Glutamatergic neuron (in vitro differentiated cells): ENCODE measurements at regions not wholly inside any gene's neighbourhood (a gene's known extent, or its start where the extent isn't known, plus 50 kb on each side); places are given as distances from the start of the nearest gene placed in this dataset.
"Not testable (repeated sequence)": the region's sequence is repeated elsewhere in the genome, so short reads cannot be mapped to it uniquely, and the experiment has no call there.

Source experiments
- DNase-seq: peaks from one replicate; pipeline ENCODE4 v3.0.0; 2022
- H3K27ac Mint-ChIP-seq: one replicate; pipeline ENCODE4 v1.8.0; 2020; ENCODE audit warnings: mild to moderate bottlenecking, mixed read lengths, inconsistent platforms; ENCODE audit not compliant: unreplicated experiment
- H3K27me3 Mint-ChIP-seq: one replicate; pipeline ENCODE4 v1.8.0; 2020; ENCODE audit warnings: mild to moderate bottlenecking, moderate library complexity, mixed read lengths, inconsistent platforms; ENCODE audit not compliant: unreplicated experiment
- H3K36me3 Mint-ChIP-seq: one replicate; pipeline ENCODE4 v1.8.0; 2020; ENCODE audit warnings: mild to moderate bottlenecking, mixed read lengths, inconsistent platforms; ENCODE audit not compliant: unreplicated experiment
- H3K4me1 Mint-ChIP-seq: one replicate; pipeline ENCODE4 v1.8.0; 2020; ENCODE audit warnings: mild to moderate bottlenecking, low read depth, mixed read lengths, inconsistent platforms; ENCODE audit not compliant: unreplicated experiment
- H3K4me3 Mint-ChIP-seq: one replicate; pipeline ENCODE4 v1.8.0; 2020; ENCODE audit warnings: mild to moderate bottlenecking, mixed read lengths, inconsistent platforms; ENCODE audit not compliant: unreplicated experiment
- H3K9me3 Mint-ChIP-seq: one replicate; pipeline ENCODE4 v1.8.0; 2020; ENCODE audit warnings: mild to moderate bottlenecking, moderate library complexity, mixed read lengths, inconsistent platforms; ENCODE audit not compliant: unreplicated experiment
- TF ChIP-seq, protein P1 (sequence below): fragments of 200-600 bp; sonication (generic); IDR thresholded peaks from one replicate; pipeline ENCODE4 v1.5.0; 2021; ENCODE audit not compliant: partially characterized antibody, unreplicated experiment

DNA sequence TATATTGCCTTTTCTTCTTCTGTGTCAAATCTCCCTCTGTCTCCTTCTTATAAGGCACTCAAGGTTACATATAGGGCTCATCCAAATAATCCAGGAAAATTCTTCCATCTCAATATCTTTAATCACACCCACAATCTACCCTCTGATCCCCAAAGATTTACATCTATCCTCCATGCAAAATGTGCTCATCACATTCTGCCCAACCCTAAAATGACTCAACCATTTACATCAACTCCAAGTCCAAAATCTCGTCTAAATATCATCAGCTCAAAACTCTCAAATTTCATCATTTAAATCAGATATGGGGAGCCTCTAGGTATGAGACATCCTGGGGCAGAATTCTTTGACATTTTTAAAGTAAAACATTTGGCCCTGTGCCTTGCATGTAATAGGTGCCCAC is 1349.8 kb downstream of the SUCLG1 start:
- DNase-seq, result no peak
- no peaks in the 10 kb centered on the region for H3K4me1 Mint-ChIP-seq
- H3K36me3 Mint-ChIP-seq, result no peaks in the 10 kb centered on the region
- no peak overlapping the region for H3K4me3 Mint-ChIP-seq
- TF ChIP-seq, protein P1, sequence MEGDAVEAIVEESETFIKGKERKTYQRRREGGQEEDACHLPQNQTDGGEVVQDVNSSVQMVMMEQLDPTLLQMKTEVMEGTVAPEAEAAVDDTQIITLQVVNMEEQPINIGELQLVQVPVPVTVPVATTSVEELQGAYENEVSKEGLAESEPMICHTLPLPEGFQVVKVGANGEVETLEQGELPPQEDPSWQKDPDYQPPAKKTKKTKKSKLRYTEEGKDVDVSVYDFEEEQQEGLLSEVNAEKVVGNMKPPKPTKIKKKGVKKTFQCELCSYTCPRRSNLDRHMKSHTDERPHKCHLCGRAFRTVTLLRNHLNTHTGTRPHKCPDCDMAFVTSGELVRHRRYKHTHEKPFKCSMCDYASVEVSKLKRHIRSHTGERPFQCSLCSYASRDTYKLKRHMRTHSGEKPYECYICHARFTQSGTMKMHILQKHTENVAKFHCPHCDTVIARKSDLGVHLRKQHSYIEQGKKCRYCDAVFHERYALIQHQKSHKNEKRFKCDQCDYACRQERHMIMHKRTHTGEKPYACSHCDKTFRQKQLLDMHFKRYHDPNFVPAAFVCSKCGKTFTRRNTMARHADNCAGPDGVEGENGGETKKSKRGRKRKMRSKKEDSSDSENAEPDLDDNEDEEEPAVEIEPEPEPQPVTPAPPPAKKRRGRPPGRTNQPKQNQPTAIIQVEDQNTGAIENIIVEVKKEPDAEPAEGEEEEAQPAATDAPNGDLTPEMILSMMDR, result no peak
- H3K27me3 Mint-ChIP-seq, result no peaks in the 10 kb centered on the region
- peaks cover 3% of the 10 kb centered on the region for H3K9me3 Mint-ChIP-seq
- H3K27ac Mint-ChIP-seq, result no peak overlapping the region

DNA sequence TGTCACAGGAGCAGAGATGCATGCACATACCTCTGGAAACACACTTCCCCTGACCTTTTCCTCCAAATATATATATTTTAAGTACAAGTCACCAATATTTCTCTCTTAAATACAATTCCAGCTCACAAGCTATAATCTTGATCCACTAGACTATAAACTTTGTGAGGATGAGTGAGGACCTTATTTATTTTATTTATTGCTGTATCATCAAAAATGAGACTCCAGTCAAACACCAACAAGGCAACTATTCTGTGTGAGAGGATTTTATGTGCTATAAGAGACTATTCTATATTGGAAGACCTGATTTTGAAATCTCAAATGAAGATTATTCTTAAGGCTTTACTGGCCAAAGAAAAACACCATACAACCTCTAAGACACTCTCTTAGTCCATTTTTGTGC is 1352.2 kb downstream of the SUCLG1 start:
- H3K4me1 Mint-ChIP-seq, result no peaks in the 10 kb centered on the region
- H3K27me3 Mint-ChIP-seq, result no peaks in the 10 kb centered on the region
- H3K36me3 Mint-ChIP-seq, result no peaks in the 10 kb centered on the region
- H3K27ac Mint-ChIP-seq, result no peak overlapping the region
- TF ChIP-seq, protein P1, result no peak
- no peak for DNase-seq
- peaks cover 3% of the 10 kb centered on the region for H3K9me3 Mint-ChIP-seq
- H3K4me3 Mint-ChIP-seq, result no peak overlapping the region

DNA sequence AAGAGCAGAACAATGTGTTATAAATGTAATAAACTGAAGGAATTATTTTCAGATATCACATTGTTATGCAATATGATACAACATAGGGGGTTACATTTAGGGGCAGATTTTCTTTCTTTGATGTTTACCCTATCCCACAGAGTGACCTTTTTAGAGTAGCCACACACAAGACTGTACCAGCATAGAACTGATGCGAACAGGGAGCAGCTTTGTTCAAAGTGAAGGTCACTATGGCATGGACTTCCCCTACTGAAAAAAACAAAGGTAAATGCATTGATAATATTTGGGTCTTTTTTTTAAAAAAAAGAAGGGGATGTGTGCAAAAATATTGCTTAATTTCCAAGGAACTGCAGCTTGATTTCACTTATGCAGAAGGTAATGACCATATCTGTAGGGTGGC is 1354.9 kb downstream of the SUCLG1 start:
- TF ChIP-seq, protein P1, result no peak

GRCh38 chr2:83103613-83104012 is 1355.5 kb downstream of the SUCLG1 start:
- no peaks in the 10 kb centered on the region for H3K9me3 Mint-ChIP-seq
- DNase-seq, result no peak
- no peak overlapping the region for H3K27ac Mint-ChIP-seq
- TF ChIP-seq, protein P1, result no peak
- H3K4me3 Mint-ChIP-seq, result no peak overlapping the region
- H3K27me3 Mint-ChIP-seq, result no peaks in the 10 kb centered on the region
- H3K4me1 Mint-ChIP-seq, result no peaks in the 10 kb centered on the region
- no peaks in the 10 kb centered on the region for H3K36me3 Mint-ChIP-seq

More for the DNA sequence above, 1354.9 kb downstream of the SUCLG1 start:
- DNase-seq, result no peak
- Mint-ChIP-seq H3K27me3 (no peaks in the 10 kb centered on the region), H3K4me1 (no peaks in the 10 kb centered on the region), H3K9me3 (peaks cover 1% of the 10 kb centered on the region), H3K4me3 (no peak overlapping the region), H3K27ac (no peak overlapping the region), H3K36me3 (no peaks in the 10 kb centered on the region)

DNA sequence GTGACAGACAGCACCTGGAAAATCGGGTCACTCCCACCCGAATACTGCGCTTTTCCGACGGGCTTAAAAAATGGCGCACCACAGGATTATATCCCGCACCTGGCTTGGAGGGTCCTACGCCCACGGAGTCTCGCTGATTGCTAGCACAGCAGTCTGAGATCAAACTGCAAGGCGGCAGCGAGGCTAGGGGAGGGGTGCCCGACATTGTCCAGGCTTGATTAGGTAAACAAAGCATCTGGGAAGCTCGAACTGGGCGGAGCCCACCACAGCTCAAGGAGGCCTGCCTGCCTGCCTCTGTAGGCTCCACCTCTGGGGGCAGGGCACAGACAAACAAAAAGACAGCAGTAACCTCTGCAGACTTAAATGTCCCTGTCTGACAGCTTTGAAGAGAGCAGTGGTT is 1370.0 kb downstream of the SUCLG1 start:
- DNase-seq, H3K4me3 Mint-ChIP-seq, H3K36me3 Mint-ChIP-seq: not testable (repeated sequence)

GRCh38 chr2:83085869-83086268 is 1373.2 kb downstream of the SUCLG1 start:
- TF ChIP-seq, protein P1, result no peak
- Mint-ChIP-seq H3K27me3 (peaks cover 2% of the 10 kb centered on the region), H3K36me3 (no peaks in the 10 kb centered on the region), H3K27ac (no peak overlapping the region), H3K9me3 (no peaks in the 10 kb centered on the region), H3K4me3 (no peak overlapping the region), H3K4me1 (peaks cover 5% of the 10 kb centered on the region)
- no peak for DNase-seq

More for the DNA sequence above, 1370.0 kb downstream of the SUCLG1 start:
- not testable (repeated sequence) for H3K9me3 Mint-ChIP-seq, H3K27me3 Mint-ChIP-seq, H3K27ac Mint-ChIP-seq, H3K4me1 Mint-ChIP-seq
